ENCODE measurements at regions not wholly inside any gene's neighbourhood (a gene's known extent, or its start where the extent isn't known, plus 50 kb on each side); places are given as distances from the start of the nearest gene placed in this dataset.

DNA sequence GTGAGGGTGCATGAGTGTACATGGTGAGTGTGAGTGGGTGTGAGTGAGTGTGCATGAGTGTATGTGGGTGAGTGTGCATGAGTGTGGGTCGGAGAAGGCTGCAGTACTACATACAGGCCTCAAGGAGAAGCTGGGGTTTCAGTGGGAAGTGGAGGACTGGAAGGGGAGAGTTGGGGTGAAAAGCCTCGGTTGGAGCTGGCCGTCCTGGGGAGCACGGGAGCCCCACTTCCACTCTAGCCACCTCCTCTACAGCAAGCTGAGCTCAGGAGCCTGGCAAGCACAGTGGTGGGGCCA lies 68.7 kb upstream of the HPCAL1 start:
- no peak for DNase-seq (ENCODE audit: low read depth, low spot score)
- TF ChIP-seq, protein P1, sequence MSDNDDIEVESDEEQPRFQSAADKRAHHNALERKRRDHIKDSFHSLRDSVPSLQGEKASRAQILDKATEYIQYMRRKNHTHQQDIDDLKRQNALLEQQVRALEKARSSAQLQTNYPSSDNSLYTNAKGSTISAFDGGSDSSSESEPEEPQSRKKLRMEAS (IDR thresholded peaks at IDR 0.05; ENCODE audit: insufficient read depth, insufficient read length): no peak
- no peak overlapping the region for H2AFZ ChIP-seq (ENCODE audit: low read depth, low read length)
- intact Hi-C loops (cut with micrococcal nuclease): no loop called here
- no peaks in the 10 kb centered on the region for H3K79me2 ChIP-seq (ENCODE audit: control insufficient read depth, insufficient read depth, low read length)
- dilution Hi-C loops (cut with MboI; ENCODE audit: extremely low pct_ligation_motif_present, low sequenced_read_pairs): no loop called here
- H3K9me3 ChIP-seq (replicated peaks; ENCODE audit: control insufficient read depth, insufficient read depth, low read length): no peaks in the 10 kb centered on the region
- no peak overlapping the region for H3K27ac ChIP-seq (ENCODE audit: insufficient read depth, low read depth, low read length)
- no peaks in the 10 kb centered on the region for H3K27me3 ChIP-seq (ENCODE audit: control insufficient read depth in 2 of 2, insufficient read depth in 2 of 2, low read length in 2 of 2)
- H3K4me3 ChIP-seq (replicated peaks in 1 of 3; ENCODE audit: insufficient read depth in 1 of 3, low read depth in 1 of 3, low read length in 3 of 3): no peak overlapping the region
- POLR2A ChIA-PET: no interaction called here
- no peak for FAIRE-seq
- no TSS peak for BruUV-seq (replicated peaks)
- CTCF ChIA-PET: interaction anchor here (0.8 kb wide), 1 partner anchor 174 kb away, joined by 3 read pairs; no protein-coding TSS in a partner anchor
- no peaks in the 10 kb centered on the region for H3K36me3 ChIP-seq (ENCODE audit: control insufficient read depth in 2 of 2, extremely low read depth in 1 of 2, insufficient read depth in 2 of 2, low read length in 2 of 2)
- peaks cover 2% of the 10 kb centered on the region for H3K4me1 ChIP-seq (ENCODE audit: control insufficient read depth, extremely low read depth, insufficient read depth, low read length)
- no peak overlapping the region for H3K4me2 ChIP-seq (ENCODE audit: insufficient read depth, low read length)
- H3K9ac ChIP-seq (replicated peaks; ENCODE audit: extremely low read depth, insufficient read depth, low read length): no peak overlapping the region
- no peaks in the 10 kb centered on the region for H3K9me1 ChIP-seq (replicated peaks; ENCODE audit: control insufficient read depth, extremely low read depth, insufficient read depth, low read length)
- no peaks in the 10 kb centered on the region for H4K20me1 ChIP-seq (replicated peaks; ENCODE audit: control insufficient read depth, extremely low read depth, insufficient read depth, low read length)

DNA sequence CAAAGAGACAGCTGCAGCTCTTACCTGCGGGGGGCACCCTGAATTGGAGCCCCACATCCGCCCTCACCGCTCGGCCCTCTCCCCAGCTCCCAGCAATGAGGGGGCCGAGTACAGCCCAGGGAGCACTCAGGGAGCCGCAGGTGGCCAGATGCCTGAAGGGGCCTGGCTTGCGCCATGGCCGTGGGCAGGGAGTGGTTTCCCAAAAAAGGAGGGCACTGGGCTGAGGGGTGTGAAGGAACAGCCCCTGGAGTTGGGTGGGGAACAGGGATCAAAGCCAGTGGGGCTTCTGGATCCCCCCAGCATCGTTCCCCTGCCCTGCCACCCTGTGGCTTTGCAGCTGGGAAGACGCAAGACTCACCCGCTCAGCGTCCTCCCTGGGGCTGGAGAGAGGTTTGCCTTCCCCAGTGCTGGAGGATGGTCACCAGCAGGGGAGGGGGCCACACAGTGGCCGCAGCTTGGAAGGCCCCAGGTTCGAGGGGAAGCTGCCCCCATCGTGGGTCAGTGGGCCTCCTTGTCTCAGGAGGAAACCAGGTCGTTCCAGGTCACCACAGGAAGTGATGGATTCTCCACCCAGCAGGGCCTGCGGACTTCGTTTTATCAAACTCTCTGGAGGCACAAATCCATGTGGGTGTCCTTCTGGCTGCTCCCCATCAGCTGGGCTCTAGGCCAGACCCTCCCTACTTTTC lies 68.2 kb upstream of the HPCAL1 start:
- Histone ChIP-seq H2AFZ (ENCODE audit: low read depth, low read length) (no peak overlapping the region), H3K4me2 (ENCODE audit: insufficient read depth, low read length) (no peak overlapping the region), H3K4me3 (replicated peaks in 1 of 3; ENCODE audit: insufficient read depth in 1 of 3, low read depth in 1 of 3, low read length in 3 of 3) (no peak overlapping the region), H3K9me1 (replicated peaks; ENCODE audit: control insufficient read depth, extremely low read depth, insufficient read depth, low read length) (no peaks in the 10 kb centered on the region), H4K20me1 (replicated peaks; ENCODE audit: control insufficient read depth, extremely low read depth, insufficient read depth, low read length) (no peaks in the 10 kb centered on the region), H3K27me3 (ENCODE audit: control insufficient read depth in 2 of 2, insufficient read depth in 2 of 2, low read length in 2 of 2) (no peaks in the 10 kb centered on the region), H3K79me2 (ENCODE audit: control insufficient read depth, insufficient read depth, low read length) (no peaks in the 10 kb centered on the region), H3K4me1 (ENCODE audit: control insufficient read depth, extremely low read depth, insufficient read depth, low read length) (peaks cover 2% of the 10 kb centered on the region), H3K9me3 (replicated peaks; ENCODE audit: control insufficient read depth, insufficient read depth, low read length) (no peaks in the 10 kb centered on the region), H3K36me3 (ENCODE audit: control insufficient read depth in 2 of 2, extremely low read depth in 1 of 2, insufficient read depth in 2 of 2, low read length in 2 of 2) (no peaks in the 10 kb centered on the region), H3K9ac (replicated peaks; ENCODE audit: extremely low read depth, insufficient read depth, low read length) (no peak overlapping the region), H3K27ac (ENCODE audit: insufficient read depth, low read depth, low read length) (no peak overlapping the region)
- TF ChIP-seq MYC (IDR thresholded peaks at IDR 0.05; ENCODE audit: low read depth, low read length): no peak
- TF ChIP-seq, protein P1 (IDR thresholded peaks at IDR 0.05; ENCODE audit: insufficient read depth, insufficient read length): no peak
- TF ChIP-seq, protein P2, sequence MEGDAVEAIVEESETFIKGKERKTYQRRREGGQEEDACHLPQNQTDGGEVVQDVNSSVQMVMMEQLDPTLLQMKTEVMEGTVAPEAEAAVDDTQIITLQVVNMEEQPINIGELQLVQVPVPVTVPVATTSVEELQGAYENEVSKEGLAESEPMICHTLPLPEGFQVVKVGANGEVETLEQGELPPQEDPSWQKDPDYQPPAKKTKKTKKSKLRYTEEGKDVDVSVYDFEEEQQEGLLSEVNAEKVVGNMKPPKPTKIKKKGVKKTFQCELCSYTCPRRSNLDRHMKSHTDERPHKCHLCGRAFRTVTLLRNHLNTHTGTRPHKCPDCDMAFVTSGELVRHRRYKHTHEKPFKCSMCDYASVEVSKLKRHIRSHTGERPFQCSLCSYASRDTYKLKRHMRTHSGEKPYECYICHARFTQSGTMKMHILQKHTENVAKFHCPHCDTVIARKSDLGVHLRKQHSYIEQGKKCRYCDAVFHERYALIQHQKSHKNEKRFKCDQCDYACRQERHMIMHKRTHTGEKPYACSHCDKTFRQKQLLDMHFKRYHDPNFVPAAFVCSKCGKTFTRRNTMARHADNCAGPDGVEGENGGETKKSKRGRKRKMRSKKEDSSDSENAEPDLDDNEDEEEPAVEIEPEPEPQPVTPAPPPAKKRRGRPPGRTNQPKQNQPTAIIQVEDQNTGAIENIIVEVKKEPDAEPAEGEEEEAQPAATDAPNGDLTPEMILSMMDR (IDR thresholded peaks at IDR 0.05; ENCODE audit: extremely low read depth in 1 of 2, insufficient read depth in 1 of 2, low read depth in 1 of 2, low read length in 2 of 2): no peak
- TF ChIP-seq POLR2AphosphoS5 (IDR thresholded peaks at IDR 0.05; ENCODE audit: insufficient read depth, low read depth, low read length): no peak
- no peak for TF ChIP-seq GATA2 (IDR thresholded peaks at IDR 0.05; ENCODE audit: insufficient read depth, insufficient read length, low read depth, low read length)
- TF ChIP-seq POLR2A (IDR thresholded peaks at IDR 0.05; ENCODE audit: low read depth, low read length): no peak
- no peak for TF ChIP-seq FOS (IDR thresholded peaks at IDR 0.05; ENCODE audit: borderline replicate concordance, insufficient read depth, low read length)
- TF ChIP-seq JUN (IDR thresholded peaks at IDR 0.05; ENCODE audit: borderline replicate concordance, insufficient read depth, insufficient read length, low read depth): no peak
- TF ChIP-seq EZH2 (IDR thresholded peaks at IDR 0.05; ENCODE audit: borderline replicate concordance, low read depth, low read length, severe bottlenecking): no peak
- dilution Hi-C loops (cut with MboI; ENCODE audit: extremely low pct_ligation_motif_present, low sequenced_read_pairs) (no loop called here), intact Hi-C loops (cut with micrococcal nuclease) (no loop called here)
- ChIA-PET POLR2A (no interaction called here), CTCF (interaction anchor here (0.8 kb wide), 1 partner anchor 173 kb away, joined by 3 read pairs; no protein-coding TSS in a partner anchor)
- DNase-seq (ENCODE audit: low read depth, low spot score): no peak
- FAIRE-seq: no peak
- no TSS peak for BruUV-seq (replicated peaks)

All from endothelial cell of umbilical vein (primary cell).